Stomach (tissue), 4 donors: ENCODE measurements at regions not wholly inside any gene's neighbourhood (a gene's known extent, or its start where the extent isn't known, plus 50 kb on each side); places are given as distances from the start of the nearest gene placed in this dataset.

Source experiments
- CTCF ChIP-seq, 7 experiments: fragments of 450-650 bp in 4 of 7; fragments of 200-600 bp in 3 of 7; sonication (generic) in 3 of 7; IDR thresholded peaks; one replicate each; pipeline ENCODE4 v1.5.1; 2016 to 2019; ENCODE audit warnings: antibody characterized with exemption in 7 of 7, control low read depth in 2 of 7, mild to moderate bottlenecking in 1 of 7
- EP300 ChIP-seq: sonication (generic); formaldehyde crosslinking; IDR thresholded peaks from one replicate; pipeline ENCODE4 v1.6.1; 2017; ENCODE audit warnings: antibody characterized with exemption
- POLR2A ChIP-seq, 4 donors: fragments of 450-650 bp; IDR thresholded peaks; one replicate each; pipeline ENCODE4 v1.6.1; 2016; ENCODE audit warnings: antibody characterized with exemption in 4 of 4, control low read depth in 2 of 4, mild to moderate bottlenecking in 1 of 4, moderate library complexity in 1 of 4
- POLR2AphosphoS5 ChIP-seq, 3 donors: sonication (generic); formaldehyde crosslinking; IDR thresholded peaks; one replicate each; pipeline ENCODE4 v1.6.1; 2016; ENCODE audit warnings: antibody characterized with exemption in 3 of 3

DNA sequence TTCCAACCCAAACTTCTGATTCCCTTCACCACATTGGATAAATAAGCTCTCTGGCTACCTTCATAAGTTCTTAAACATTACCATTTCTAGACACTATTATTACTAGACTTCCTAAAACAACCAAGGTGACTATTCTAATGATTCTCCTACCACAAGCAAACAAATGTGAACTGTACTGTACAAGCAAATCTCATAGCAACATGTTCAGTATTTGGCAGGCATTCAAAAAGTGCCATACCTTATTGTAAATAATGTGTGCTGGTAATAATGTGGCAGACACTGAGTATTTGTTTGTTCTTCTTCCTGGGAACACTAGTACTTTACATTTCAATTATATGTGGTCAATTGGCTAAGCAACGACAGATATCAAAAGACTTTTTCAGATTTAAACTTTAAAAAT is 986.0 kb upstream of the SPRY2 start:
- TF ChIP-seq CTCF (IDR thresholded peaks at IDR 0.05) (no peak), POLR2AphosphoS5 (IDR thresholded peaks at IDR 0.05) (no peak), POLR2A (IDR thresholded peaks at IDR 0.05) (no peak), EP300 (no peak)
